ENCODE measurements at regions not wholly inside any gene's neighbourhood (a gene's known extent, or its start where the extent isn't known, plus 50 kb on each side); places are given as distances from the start of the nearest gene placed in this dataset.

DNA sequence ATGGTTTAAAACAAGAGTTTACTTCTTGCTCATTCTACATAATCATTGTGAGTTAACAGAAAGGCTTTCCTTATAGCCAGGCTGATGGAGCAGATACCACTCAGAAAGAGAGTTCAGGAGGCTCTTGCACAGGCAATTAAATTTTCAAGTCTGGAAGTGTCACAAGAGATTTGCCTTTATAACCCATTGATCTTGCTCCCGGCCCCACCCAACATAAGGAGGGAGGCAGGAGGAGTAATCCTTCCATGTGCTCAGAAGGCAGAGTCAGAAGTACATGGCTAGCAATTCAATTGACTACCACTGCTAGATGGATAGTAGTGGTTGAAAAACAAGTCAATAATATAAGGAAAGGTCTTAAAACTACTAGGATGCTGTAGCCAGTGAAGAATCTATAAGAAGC, 346.3 kb upstream of the CDH11 start:
- DNase-seq, result no peak

DNA sequence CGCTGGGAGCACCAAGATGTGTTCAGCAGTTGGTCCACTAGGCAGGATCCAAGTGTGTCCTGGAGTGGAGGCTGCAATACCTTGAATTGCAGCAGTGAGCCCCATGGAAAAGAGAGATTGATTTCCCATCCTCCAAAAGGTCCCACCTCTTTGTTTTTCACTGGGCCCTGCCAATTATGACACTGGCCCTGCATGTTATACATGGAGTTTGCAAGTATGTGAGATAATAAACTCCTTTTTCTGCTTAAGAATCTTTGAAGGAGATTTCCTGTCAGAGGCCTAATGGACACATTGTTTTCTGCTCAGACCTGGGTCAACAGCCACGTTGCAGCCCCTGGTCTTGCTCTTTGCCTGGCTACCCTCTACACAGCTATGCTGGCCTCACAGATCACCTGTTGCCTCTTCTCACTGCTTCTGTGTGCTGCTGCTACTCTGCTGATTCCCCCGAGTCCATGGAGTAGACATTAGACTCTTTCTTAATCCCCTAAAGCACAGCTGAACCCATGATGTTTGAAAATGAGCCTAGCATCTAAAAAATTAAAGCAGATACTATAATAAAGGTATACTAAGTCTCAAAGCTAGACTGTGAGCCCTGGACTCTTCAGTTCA, 341.9 kb upstream of the CDH11 start:
- no peak for DNase-seq

DNA sequence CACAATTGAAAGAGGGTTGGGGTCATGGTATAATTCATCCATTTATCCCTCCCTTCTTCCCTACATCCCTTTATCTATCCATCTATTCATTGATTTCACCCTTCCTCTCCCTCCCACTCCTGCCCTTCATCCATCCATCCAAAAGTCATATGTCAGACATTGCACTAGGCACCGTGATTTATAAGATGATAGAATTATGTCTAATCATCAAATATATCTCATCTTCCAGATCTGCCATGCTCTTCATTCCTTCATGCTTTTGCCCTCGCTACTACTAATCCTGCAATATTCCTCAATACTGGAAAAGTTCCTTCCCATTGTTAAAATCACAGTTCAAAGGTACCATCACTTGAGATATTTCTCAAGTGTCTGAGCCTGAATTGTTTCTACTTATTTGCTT, 335.2 kb upstream of the CDH11 start:
- no peak for DNase-seq

DNA sequence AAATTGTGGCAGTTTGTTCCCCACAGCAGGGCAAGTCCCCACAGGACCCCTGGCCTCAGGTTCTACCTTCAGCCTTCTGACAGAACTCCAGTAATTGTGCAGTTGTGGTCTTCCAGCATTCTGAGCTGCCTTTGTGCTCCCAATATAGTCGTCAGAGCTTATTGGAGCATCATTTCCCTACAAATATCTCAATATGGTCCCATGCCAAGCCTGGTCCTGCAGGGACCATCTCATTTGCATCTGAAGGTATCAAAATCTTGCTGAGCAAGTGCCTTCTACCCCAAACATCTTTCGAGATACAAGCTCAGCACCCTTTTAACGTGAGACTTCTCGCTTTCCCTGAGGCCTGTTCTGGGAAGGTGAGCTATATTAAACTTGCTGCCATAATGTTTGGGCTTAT, 333.9 kb upstream of the CDH11 start:
- DNase-seq, result no peak

DNA sequence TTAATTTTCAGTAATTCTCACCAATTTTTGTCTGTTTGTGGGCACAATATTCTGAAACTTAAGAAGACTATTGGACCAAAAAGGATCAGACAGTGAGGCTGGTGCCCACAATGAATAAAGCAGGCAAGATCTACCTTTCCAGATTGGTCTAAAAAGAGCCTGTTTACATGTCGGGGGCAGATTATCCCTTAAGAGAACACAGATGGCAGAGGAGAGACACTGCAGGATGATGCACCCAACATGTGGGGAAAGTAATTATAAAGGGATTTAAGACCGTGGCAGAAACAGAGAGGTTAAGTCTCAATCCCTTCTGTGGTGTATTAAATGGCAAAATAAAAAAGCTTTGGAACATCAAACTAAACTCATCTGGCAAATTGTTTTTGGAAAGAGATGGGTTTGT, 331.8 kb upstream of the CDH11 start:
- no peak for DNase-seq

DNA sequence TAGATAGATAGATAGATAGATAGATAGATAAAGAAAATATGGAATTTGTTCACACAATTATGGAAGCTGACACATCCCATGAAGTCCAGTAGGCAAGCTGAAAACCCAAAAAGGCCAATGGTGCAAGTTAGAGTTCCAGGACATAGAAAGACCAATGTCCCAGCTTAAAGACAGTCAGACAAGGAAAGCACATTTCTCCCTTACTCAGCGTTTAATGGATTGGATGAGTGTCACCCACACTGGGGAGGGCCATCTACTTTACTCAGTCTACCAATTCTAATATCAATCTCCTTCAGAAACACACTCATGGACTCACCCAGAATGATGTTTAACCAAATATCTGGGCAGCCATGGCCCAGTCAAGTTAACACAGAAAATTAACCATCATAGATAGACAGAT, 327.7 kb upstream of the CDH11 start:
- DNase-seq, result no peak

DNA sequence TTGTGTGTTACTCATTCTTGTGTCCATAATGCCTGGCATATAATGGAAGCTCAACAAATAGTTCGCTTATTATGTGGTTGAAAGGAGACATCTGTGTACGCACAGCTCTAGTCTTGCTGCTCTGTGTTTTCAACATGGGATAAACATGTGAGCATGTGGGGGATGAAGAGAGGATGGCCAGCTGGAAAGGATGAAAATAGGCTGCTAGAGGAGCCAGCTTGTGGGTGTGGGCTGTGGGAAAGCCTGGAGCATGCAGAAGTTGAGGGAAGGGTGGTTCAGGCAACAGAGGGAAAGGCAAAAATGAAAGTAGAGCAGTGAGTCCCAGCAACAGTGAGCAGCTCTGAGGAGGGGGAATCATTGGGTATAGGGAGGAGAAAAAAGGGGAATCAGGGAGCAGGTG, 324.6 kb upstream of the CDH11 start:
- DNase-seq, result no peak

DNA sequence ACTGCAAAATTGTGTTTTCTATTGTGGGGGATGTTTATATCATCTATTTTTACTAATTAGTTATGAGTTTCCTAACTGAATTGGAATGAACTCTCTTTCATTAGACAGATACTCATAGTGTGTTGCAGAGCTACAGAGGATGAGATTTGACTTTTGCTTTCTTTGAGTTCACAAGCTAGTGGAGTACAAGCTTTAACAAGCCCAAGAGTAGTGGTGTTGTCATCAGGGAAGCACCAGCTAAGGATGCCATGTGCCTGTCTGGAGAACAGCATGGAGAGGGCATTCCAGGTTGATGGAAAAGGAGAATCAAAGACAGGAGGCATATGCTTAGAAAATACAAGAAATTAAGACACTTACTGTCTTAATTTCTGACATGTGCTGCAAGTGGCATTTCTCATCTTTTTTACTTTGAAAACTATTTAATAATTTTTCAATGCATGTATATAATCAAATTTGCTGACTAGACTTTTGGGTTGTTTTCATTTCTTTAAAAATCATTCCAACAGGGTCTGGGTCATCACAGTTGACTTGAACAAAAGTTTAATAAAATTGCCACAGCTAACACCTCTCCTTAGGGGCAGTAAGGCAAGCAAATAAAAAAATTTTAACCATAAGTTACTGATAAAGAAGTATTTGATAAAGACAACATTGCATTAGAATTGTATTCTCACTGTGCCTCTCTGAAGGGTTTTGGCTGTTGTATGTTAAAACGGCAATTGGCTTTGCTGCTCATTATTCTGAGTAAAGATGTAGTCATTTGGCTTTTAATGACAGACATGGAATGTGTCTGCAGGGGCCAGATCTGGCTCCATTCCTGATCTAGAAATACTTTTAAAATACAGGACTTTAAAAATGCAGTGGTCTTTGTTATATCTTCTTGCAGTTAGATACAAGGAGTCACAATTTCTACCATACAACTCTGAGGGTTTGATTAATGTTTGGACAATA, 323.7 kb upstream of the CDH11 start:
- DNase-seq, result no peak

DNA sequence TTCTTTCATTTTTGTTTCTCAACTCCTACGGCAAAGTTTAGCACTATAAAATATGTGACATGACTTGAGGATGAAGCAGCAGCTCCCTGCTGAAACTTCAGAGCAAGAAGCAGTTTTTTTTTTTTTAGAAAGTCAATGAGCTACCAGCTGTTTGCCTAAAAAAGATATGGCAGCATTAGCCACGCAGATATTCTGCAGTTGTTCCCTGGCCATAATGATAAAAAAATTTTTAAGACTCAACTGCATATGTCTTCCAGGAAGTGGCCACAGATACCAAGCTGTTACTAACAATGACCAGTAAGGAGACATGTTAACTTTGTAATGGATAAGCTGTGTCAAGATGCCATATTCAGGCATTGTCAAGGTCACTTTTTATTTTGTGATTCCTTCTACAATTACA, 319.6 kb upstream of the CDH11 start:
- DNase-seq, result no peak

DNA sequence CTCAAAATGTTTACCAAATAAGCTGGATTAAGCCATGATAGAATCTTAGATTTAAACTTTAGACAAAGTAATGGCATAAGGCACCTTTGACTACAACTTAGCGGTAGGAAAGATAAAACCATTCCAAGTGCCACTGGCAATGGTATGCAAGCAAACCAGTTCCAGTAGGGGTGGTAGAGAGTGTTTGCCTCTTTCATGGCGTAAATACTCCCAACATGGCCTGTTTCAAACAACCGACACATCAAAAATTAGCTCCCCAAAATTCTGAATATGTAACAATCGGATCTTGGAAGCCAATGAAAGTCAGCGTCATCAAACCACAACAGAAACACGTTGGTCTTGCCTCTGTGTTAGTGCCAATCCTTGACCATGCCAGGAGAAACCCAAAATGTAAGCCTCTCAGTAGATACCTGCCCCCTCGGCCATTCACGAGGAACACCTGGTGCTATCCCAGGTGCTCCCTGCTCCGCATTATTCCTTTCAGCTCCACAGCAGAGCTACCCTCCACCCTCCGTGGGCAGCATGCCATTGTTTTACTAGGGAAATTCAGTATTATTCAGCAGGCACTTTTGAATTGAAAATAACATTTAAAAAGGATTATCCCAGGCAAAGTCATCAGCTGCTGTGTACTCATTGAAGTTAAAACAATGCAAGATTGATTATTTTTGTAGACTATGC, 307.8 kb upstream of the CDH11 start:
- no peak for DNase-seq

DNA sequence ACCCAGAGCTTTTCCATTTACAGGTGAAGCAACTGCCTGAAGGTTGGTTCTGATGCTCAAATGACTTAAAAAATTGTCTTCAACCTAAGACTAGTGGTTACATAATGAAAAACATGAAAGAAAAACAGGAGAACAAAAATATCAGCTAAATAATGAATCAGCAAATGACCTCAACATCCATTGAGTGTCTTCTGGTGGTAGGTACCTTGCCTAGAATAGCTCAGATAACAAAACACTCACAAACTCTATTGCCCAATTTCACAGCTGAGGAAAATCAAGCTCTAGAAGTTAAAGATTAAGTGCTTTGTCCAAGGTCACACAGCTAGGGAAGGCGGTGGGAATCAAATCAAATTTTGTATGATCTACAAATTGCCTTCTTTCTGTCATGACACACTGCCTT, 304.6 kb upstream of the CDH11 start:
- DNase-seq, result no peak

DNA sequence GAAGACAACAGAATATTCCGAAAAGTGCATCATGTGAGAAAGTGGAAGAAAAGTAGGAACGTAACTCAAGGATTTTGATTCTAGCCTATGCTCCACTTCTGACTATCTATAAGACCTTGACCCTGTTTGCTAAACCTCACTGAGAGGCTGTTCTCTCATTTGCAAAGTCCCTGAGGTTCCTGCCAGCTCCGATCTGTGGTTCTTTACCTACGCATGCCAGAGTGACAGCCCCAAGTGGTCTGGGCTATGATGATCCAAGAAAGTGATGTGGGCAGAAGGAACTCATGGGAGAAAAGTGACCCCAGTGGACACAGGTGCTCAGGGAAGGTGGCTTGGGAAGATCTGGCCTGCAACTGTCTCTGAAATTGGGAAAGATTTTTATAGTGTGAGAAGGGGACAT, 301.1 kb upstream of the CDH11 start:
- DNase-seq, result no peak

DNA sequence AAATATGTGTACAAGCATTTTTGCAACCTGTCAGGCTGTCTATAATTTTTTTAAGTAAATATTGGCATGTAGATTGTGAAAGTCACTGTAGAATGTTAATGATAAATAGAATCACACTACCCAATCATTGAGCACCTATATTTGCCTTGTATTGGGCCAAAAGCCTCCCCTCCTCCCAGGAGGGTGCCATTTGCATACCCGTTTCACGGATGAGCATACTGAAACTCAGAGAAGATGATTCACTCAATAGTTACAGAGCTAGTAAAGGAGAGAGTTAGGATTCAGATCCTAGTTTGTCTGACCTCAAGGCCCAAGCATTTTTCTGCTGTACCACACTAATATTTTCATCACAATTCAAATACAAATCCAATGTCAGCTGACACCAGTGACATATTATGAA, 299.7 kb upstream of the CDH11 start:
- DNase-seq, result no peak

DNA sequence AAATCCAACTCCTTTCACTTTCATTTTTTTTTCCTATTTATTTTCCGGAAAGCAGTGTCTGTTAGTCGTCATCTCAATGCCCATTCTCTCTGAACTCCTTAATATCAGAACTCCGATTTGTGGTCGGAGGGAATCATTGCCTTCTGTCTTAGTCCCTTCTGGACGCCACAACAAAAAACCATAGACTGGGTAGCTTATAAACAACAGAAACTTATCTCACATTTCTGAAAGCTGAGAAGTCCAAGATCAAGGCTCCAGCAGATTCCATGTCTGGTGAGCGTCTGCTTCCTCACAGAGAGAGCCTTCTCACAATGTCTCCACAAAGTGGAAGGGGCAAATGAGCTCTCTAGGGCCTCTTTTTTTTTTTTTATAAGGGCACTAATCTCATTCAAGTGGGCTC, 296.6 kb upstream of the CDH11 start:
- DNase-seq, result no peak

DNA sequence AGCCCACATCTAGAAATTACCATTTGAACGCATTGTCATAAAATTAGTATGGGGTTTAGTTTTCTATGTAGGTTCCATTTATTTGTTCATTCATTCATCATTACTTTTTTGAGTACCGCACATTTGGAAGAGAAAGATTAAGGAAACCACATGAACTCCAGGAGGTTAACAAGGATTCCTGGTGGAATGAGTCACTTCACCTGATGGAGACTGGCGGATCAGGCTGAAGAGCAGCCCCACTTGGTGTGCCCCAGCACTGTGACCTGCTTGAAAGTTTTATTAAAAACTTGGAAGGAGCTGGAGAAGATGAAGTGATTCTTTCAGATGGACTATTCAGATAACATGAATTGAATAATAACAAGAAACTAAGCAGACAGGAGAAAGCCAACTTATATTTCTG, 293.6 kb upstream of the CDH11 start:
- no peak for DNase-seq

DNA sequence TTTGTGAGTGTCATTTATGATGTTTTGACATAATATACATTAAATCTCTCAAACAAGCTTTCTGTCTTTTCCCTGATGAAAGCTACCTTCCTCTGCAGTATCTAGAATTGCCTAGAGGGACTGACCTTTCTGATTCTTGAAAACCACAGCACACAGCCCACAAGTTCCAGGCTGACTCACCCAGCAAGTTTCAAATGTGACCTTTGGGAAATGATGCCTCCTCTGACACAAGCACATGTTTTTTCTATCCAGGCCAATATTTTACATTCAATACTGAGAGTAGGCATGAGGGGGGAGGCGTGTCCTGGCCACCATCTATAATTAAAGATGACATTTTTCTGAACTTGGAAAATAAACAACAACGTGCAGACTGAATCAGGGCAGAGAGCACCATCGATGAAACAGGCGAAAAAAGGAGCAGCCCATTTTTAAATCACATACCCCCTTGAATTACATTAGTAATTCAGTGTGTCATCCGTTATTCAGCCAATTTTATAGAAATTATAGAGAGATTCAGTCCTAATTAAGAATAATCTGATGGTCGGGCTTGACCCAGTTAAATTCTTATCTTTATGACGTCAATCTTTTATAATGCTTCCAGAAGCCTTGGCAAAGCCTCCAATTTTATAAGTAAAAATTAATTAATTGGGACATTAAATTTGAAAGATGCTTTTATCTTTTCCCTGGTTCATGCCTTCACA, 292.6 kb upstream of the CDH11 start:
- no peak for DNase-seq

DNA sequence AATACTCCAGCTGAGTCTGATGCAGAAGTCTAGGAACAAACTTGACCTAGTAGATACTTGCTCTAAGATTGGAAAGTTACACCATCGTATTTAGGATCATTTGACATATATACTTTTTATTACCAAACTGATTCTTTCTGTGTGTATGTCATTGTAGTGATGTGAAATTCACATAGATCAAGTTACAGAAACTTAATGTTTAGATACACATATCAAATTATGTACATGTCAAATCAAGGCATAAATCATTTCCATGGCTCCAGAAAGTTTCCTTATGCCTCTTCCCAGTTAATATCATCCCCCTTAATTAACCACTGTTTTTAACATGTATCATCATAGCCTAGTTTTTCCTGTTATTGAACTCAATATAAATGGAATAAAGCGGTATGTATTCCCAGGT, 292.0 kb upstream of the CDH11 start:
- no peak for DNase-seq

DNA sequence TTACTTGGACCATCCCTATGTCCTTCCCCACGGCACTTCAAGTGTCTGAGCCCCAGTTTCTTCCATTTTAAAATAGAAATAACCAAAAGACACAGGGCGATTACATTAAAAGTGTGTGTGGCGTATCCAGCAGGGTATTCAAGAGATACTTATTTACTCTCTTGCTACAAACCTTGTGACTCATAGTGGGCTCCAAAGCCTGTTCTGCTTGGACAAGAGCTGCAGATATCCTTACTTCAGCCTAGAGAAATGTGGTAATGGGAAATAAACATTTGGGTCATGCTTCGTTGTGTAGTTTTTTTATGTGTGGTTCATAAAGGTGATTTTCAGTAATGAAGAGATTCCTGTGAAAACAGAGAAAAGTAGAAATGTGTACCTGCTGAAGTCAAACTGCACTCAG, 288.9 kb upstream of the CDH11 start:
- no peak for DNase-seq

DNA sequence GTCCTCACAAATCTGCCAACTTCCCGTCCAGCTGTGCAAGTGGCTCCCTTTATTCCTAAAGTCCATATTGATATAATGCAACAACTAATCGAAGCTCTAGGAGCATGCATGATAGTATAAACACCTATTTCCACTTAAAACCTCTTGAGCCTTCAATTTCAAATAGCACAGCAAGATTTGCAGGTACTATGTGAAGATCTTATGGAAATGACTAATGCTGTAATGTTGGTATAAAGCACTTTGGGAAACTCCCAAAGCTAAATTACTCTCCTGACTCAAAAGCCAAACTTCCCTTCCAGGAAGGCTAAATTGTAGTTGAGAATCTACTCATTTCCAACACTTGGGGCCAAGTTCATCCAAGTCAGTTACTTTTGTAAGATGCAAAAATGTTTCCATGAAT, 287.6 kb upstream of the CDH11 start:
- DNase-seq, result no peak

DNA sequence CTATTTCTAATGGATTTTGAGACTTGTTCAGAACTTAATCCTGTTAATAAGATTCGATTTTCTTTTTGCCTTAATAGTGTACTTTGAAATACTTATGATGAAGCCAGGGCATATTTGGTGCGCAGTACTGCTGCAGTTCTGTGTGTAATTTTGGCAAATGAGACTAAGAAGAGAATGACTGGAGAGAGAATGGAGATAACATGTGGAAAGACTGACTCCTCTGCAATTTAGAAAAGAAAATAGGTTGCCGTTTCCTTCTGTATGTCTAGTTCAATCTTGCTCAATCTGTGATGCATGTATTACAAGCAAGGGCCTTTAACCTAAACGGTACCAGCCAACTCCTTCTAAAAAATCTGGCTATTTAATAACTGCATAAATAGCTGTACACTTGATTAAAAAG, 285.1 kb upstream of the CDH11 start:
- no peak for DNase-seq

DNA sequence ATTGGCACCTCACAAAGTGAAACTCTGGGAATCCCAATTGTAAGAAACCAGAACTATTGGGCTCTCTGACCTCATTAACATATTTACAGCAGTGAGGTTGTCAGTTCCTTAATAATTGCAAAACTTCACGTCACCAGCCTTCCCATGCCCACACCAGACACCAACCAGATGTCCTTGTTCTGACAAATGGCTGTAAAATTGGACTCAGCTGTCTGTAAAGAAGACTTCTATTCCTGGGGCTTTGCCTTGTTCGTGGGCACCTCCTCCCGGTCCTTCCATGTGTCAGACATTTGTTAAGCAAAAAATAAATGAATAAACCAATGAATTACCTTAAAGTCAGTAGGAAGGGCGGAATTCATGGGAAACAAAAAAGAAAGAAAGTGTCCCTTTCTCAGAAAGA, 284.3 kb upstream of the CDH11 start:
- no peak for DNase-seq

DNA sequence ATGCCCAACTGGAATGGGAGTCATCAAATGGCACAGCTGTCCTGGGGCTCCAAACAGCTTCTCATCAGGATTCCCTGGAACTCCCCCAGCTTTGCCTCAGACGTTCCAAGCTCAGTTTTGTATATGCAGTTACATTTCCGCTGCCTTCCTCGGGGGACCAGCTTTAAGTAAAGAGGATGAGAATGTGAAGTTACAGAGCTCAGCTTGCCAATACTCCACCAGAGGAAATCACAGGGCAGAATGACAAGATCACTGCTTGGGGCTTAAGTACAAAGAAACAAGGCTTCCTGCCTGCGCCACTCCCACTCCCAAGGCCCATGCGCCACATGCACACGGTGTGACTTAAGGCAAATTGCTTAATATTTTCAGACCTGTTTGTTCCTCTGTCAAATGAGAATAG, 272.4 kb upstream of the CDH11 start:
- no peak for DNase-seq

DNA sequence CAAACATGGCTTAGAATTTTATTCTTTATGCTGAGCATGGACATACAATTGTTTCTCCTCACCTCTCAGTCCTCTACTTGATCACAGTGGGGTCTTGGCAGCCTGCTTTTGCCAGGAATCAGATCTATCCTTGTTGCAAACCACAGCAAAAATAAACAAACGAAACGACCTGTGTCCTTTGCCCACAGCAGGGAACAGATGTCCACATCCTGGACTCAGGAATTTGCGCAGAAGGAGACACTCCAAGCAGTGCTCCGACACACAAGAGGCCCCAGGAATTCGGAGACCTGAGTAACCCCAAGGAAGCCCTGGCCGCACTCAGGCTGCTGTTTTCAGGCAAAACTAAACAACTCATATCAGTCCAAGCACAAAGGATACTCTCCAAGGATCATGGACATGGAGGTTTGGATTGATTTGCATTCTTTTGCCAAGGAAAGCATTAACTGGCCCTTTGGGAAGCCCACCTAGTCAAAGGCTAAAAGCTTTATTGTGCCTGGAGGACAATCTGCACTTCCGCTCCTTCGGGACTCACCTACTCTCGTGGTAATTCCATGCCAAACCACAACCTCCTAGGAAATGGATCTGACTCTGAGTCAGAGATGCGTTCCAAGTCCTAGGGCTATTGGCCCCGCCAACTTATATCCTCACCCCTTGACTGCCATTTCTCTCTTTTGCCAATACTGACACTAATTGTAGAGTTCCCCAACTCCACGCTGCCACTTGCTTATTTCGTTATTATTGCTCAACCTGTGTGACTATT, 271.1 kb upstream of the CDH11 start:
- DNase-seq, result no peak
